ENCODE measurements at regions not wholly inside any gene's neighbourhood (a gene's known extent, or its start where the extent isn't known, plus 50 kb on each side); places are given as distances from the start of the nearest gene placed in this dataset.
"Not testable (repeated sequence)": the region's sequence is repeated elsewhere in the genome, so short reads cannot be mapped to it uniquely, and the experiment has no call there.

DNA sequence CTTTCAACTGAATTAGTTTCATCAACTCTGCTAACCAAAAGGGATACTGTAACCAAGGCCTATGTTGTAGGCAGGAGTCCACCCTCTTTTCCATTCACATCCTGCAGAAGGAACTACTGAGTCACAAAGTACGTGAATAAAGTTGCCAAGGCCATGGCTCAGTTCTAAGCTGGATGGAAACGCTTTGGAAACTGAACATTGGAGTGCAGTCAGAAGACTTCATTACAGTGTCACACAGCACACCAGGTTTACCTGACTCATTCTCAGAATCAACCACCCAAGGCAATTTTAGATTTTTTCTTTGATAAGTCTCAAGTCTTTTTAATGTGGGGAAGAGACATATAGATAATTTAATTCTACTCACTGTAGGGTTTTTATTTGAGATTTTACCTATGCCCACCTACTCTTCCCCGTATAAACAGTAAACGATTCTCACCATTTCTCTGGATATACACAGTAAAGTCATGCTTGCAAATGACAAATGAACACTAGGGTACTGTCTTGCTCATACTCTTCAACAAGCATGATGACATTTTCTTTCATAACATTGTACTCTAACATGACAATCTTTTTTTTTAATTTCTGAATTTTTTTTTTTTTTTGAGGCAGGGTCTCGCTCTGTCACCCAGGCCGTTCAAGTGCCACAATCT, 58.9 kb upstream of the RBM47 start:
- no peak overlapping the region for H3K27ac ChIP-seq
- no peak for TF ChIP-seq ZFX (IDR thresholded peaks at IDR 0.05; ENCODE audit: borderline replicate concordance)
- TF ChIP-seq, protein P1, sequence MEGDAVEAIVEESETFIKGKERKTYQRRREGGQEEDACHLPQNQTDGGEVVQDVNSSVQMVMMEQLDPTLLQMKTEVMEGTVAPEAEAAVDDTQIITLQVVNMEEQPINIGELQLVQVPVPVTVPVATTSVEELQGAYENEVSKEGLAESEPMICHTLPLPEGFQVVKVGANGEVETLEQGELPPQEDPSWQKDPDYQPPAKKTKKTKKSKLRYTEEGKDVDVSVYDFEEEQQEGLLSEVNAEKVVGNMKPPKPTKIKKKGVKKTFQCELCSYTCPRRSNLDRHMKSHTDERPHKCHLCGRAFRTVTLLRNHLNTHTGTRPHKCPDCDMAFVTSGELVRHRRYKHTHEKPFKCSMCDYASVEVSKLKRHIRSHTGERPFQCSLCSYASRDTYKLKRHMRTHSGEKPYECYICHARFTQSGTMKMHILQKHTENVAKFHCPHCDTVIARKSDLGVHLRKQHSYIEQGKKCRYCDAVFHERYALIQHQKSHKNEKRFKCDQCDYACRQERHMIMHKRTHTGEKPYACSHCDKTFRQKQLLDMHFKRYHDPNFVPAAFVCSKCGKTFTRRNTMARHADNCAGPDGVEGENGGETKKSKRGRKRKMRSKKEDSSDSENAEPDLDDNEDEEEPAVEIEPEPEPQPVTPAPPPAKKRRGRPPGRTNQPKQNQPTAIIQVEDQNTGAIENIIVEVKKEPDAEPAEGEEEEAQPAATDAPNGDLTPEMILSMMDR (IDR thresholded peaks at IDR 0.05) = no peak

DNA sequence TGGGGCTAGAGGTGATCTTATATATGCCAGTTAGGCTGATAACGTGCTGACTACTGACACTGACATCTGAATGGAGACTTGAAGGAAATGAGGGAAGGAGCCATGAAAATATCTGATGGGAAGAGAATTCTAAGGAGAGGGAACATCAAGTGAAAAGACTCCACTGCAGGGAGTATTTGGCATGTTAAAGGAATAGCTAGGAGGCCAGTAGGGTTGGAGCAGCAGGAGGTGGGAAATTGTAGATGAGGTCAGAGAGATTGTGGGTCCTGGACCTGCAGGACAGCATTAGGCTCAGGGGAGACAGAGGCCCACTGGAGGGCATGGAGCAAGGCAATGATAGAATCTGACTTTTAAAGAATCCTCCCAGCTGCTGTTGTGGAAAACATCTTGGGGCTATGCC, 55.8 kb upstream of the NSUN7 start:
- TF ChIP-seq ZFX (IDR thresholded peaks at IDR 0.05; ENCODE audit: borderline replicate concordance) = no peak
- TF ChIP-seq, protein P1 (IDR thresholded peaks at IDR 0.05) = no peak
- H3K27ac ChIP-seq = no peak overlapping the region

DNA sequence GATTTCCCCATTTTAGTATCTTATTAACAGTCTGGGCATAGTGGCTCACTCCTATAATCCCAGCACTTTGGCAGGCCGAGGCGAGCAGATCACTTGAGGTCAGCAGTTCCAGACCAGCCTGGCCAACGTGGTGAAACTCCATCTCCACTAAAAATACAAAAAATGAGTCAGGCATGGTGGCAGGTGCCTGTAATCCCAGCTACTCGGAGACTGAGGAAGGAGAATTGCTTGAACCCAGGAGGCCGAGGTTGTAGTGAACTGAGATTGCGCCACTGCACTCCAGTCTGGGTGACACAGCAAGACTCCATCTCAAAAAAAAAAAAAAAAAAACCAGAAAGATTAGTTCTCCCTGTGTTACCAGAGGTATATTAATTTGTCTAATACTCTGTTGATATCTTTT, 52.3 kb upstream of the NSUN7 start:
- not testable (repeated sequence) for H3K27ac ChIP-seq

DNA sequence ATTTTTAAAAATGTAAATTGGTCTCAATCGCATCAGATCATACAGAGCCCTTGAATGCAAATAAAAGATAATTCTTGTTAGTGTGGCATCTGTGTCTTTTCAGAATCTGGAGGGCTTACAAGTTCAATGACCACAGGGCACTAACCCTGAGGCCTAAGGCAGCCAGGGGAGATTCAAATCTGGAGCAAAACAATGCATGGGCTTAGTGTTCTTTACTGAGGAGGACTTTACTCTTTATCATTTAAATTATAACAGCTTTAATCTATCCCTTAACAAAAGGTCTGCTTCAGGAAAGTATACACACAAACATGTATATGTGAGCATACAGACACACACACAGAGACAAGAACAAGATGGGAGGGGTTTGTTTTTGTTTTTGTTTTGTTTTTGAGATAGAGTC, 51.0 kb upstream of the NSUN7 start:
- H3K27ac ChIP-seq = no peak overlapping the region
- TF ChIP-seq, protein P1 (IDR thresholded peaks at IDR 0.05) = no peak
- no peak for TF ChIP-seq ZFX (IDR thresholded peaks at IDR 0.05; ENCODE audit: borderline replicate concordance)

DNA sequence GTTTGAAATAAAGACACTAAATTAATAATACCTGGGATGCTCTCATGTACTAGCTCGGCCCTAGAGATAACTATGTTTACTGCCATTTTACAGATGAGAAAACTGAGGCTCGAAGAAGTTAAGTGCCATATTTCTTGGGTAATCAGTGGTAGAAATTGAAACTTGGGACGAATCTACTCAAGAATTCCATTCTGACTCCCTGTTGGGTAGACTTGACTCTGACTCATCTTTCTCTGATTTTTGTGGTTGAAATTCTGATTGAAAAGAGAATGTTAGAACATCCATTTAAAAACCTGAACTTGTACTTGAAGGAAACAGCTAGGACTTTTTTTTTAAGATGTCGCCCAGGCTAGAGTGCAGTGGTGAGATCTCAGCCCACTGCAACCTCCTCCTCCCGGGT, 50.1 kb upstream of the NSUN7 start:
- no peak overlapping the region for H3K27ac ChIP-seq
- TF ChIP-seq ZFX (IDR thresholded peaks at IDR 0.05; ENCODE audit: borderline replicate concordance) = no peak
- TF ChIP-seq, protein P1 (IDR thresholded peaks at IDR 0.05) = no peak

Measured in 22Rv1 (cell line).